CD14-positive monocyte (primary cell): ENCODE measurements at regions not wholly inside any gene's neighbourhood (a gene's known extent, or its start where the extent isn't known, plus 50 kb on each side); places are given as distances from the start of the nearest gene placed in this dataset.
A peak's percentile ranks its signal among the peaks of the same experiment; 100 is the strongest.

Experiments
- DNase-seq, 3 donors: peaks; one replicate each; pipeline ENCODE4 v3.0.0-alpha.2; 2011 to 2022
- H2AFZ ChIP-seq: 2 replicates; pipeline ENCODE4 v1.6.0; 2012; ENCODE audit warnings: mild to moderate bottlenecking, low read depth, low read length, inconsistent platforms; ENCODE audit not compliant: insufficient read depth, poor library complexity, severe bottlenecking
- H3K27ac ChIP-seq, 2 donors: 1 replicate in 1 of 2; 2 replicates in 1 of 2; pipeline ENCODE4 v1.5.1; 2012 to 2013; ENCODE audit warnings: low read length in 2 of 2, control low read depth in 1 of 2, inconsistent platforms in 1 of 2, low read depth in 1 of 2, mild to moderate bottlenecking in 1 of 2
- H3K27me3 ChIP-seq, 2 donors: one replicate each; pipeline versions ENCODE4 v1.6.0 to v1.6.1; 2011 to 2013; ENCODE audit warnings: low read length in 2 of 2; ENCODE audit not compliant: control insufficient read depth in 2 of 2, insufficient read depth in 2 of 2
- H3K36me3 ChIP-seq, 2 donors: replicated peaks in 1 of 2; 1 replicate in 1 of 2; 2 replicates in 1 of 2; pipeline versions ENCODE4 v1.5.1 to v1.6.1; 2012 to 2013; ENCODE audit warnings: low read length in 2 of 2, control low read depth in 1 of 2, inconsistent platforms in 1 of 2, mild to moderate bottlenecking in 1 of 2; ENCODE audit not compliant: insufficient read depth in 2 of 2, control insufficient read depth in 1 of 2
- H3K4me1 ChIP-seq, 2 donors: 1 replicate in 1 of 2; 2 replicates in 1 of 2; pipeline versions ENCODE4 v1.5.1 to v1.6.1; 2012 to 2013; ENCODE audit warnings: low read length in 2 of 2, control low read depth in 1 of 2, inconsistent platforms in 1 of 2, mild to moderate bottlenecking in 1 of 2, moderate library complexity in 1 of 2; ENCODE audit not compliant: insufficient read depth in 2 of 2, control insufficient read depth in 1 of 2
- H3K4me2 ChIP-seq: replicated peaks from 2 replicates; pipeline ENCODE3; 2012; ENCODE audit warnings: low read length, moderate library complexity, mild to moderate bottlenecking; ENCODE audit not compliant: poor library complexity, severe bottlenecking; ENCODE audit errors: extremely low read depth
- H3K4me3 ChIP-seq, 3 experiments: fragments of 200-600 bp in 1 of 3; sonication (generic) in 1 of 3; replicated peaks in 1 of 3; 1 replicate in 2 of 3; 2 replicates in 1 of 3; pipeline ENCODE4 v1.5.1; 2011 to 2013; ENCODE audit warnings: low read length in 3 of 3, mild to moderate bottlenecking in 3 of 3, control low read depth in 2 of 3, low read depth in 2 of 3, inconsistent platforms in 1 of 3, moderate library complexity in 1 of 3
- H3K79me2 ChIP-seq: 2 replicates; pipeline ENCODE4 v1.6.0; 2012; ENCODE audit warnings: mild to moderate bottlenecking, control low read depth, inconsistent platforms, low read length, moderate library complexity; ENCODE audit not compliant: insufficient read depth
- H3K9ac ChIP-seq: 2 replicates; pipeline ENCODE4 v1.6.0; 2017; ENCODE audit warnings: low read length, mild to moderate bottlenecking; ENCODE audit not compliant: insufficient read depth, poor library complexity, severe bottlenecking
- H3K9me3 ChIP-seq, 2 donors: replicated peaks in 1 of 2; 1 replicate in 1 of 2; 2 replicates in 1 of 2; pipeline versions ENCODE4 v1.5.1 to v1.6.1; 2012 to 2013; ENCODE audit warnings: low read length in 2 of 2, control low read depth in 1 of 2; ENCODE audit not compliant: control insufficient read depth in 1 of 2, insufficient read depth in 1 of 2
- H4K20me1 ChIP-seq: 2 replicates; pipeline ENCODE4 v1.6.0; 2012; ENCODE audit warnings: mild to moderate bottlenecking, low read length, control low read depth, moderate library complexity; ENCODE audit not compliant: insufficient read depth
- H3K27ac Mint-ChIP-seq, 7 donors: one replicate each; pipeline ENCODE4 v1.8.0; 2020; ENCODE audit warnings: mild to moderate bottlenecking in 7 of 7, mixed read lengths in 7 of 7, moderate library complexity in 6 of 7, inconsistent platforms in 2 of 7
- H3K27me3 Mint-ChIP-seq, 3 donors: one replicate each; pipeline ENCODE4 v1.8.0; 2021 to 2022; ENCODE audit warnings: low read depth in 3 of 3, mild to moderate bottlenecking in 3 of 3, mixed read lengths in 3 of 3, moderate library complexity in 3 of 3, inconsistent platforms in 1 of 3
- H3K36me3 Mint-ChIP-seq, 2 donors: one replicate each; pipeline ENCODE4 v1.8.0; 2020; ENCODE audit warnings: mixed read lengths in 2 of 2, inconsistent platforms in 1 of 2, mild to moderate bottlenecking in 1 of 2
- H3K4me1 Mint-ChIP-seq: one replicate; pipeline ENCODE4 v1.8.0; 2020; ENCODE audit warnings: mild to moderate bottlenecking, mixed read lengths
- H3K4me3 Mint-ChIP-seq, 2 donors: one replicate each; pipeline ENCODE4 v1.8.0; 2020; ENCODE audit warnings: mild to moderate bottlenecking in 2 of 2, mixed read lengths in 2 of 2, moderate library complexity in 1 of 2
- H3K9me3 Mint-ChIP-seq, 7 donors: one replicate each; pipeline ENCODE4 v1.8.0; 2020 to 2022; ENCODE audit warnings: mixed read lengths in 7 of 7, mild to moderate bottlenecking in 6 of 7, moderate library complexity in 6 of 7, inconsistent platforms in 2 of 7
- CTCF ChIP-seq: fragments of 200-600 bp; IDR thresholded peaks from one replicate; pipeline ENCODE4 v1.8.0; 2022; ENCODE audit warnings: antibody characterized with exemption, mild to moderate bottlenecking
- WGBS: methylation state at CpG from one replicate; pipeline ENCODE4 v1.1.5; 2013; ENCODE audit warnings: missing lambda C conversion rate; ENCODE audit not compliant: insufficient coverage; 5-methylcytosine and 5-hydroxymethylcytosine counted together
- intact Hi-C, 2 donors: fragments of 100-400 bp; cut with micrococcal nuclease; formaldehyde crosslinking; loops; one replicate each; pipeline versions ENCODE4 v1.15.0 to v1.15.1; 2023

- H3K27me3 Mint-ChIP-seq = no peaks in the 10 kb centered on the region
- H3K9me3 Mint-ChIP-seq = peaks cover 0 to 5% (median 0%) of the 10 kb centered on the region in 7 donors
- H3K4me1 ChIP-seq = peaks cover 58 to 62% of the 10 kb centered on the region in 2 donors
- no peak overlapping the region for H2AFZ ChIP-seq
- H3K4me3 Mint-ChIP-seq = no peak overlapping the region
- H3K27ac Mint-ChIP-seq = no peak overlapping the region
- no peak overlapping the region for H3K27ac ChIP-seq
- no peaks in the 10 kb centered on the region for H3K27me3 ChIP-seq
- H3K36me3 ChIP-seq = no peaks in the 10 kb centered on the region
- DNase-seq = no peak
- H3K36me3 Mint-ChIP-seq = peaks cover 0 to 6% of the 10 kb centered on the region in 2 donors
- H3K9ac ChIP-seq = no peak overlapping the region
- no peak overlapping the region for H3K4me3 ChIP-seq
- H4K20me1 ChIP-seq = no peaks in the 10 kb centered on the region
- intact Hi-C loops = no loop called here
- H3K4me1 Mint-ChIP-seq = peaks cover 60% of the 10 kb centered on the region
- 100% methylated on average over 2 of the region's 4 CpGs for WGBS
- TF ChIP-seq CTCF = no peak
- H3K9me3 ChIP-seq = no peaks in the 10 kb centered on the region
- H3K4me2 ChIP-seq = no peak overlapping the region
- no peaks in the 10 kb centered on the region for H3K79me2 ChIP-seq
Observed at GRCh38 chr10:10661176-10661575, 356.5 kb upstream of the CELF2 start.

DNA sequence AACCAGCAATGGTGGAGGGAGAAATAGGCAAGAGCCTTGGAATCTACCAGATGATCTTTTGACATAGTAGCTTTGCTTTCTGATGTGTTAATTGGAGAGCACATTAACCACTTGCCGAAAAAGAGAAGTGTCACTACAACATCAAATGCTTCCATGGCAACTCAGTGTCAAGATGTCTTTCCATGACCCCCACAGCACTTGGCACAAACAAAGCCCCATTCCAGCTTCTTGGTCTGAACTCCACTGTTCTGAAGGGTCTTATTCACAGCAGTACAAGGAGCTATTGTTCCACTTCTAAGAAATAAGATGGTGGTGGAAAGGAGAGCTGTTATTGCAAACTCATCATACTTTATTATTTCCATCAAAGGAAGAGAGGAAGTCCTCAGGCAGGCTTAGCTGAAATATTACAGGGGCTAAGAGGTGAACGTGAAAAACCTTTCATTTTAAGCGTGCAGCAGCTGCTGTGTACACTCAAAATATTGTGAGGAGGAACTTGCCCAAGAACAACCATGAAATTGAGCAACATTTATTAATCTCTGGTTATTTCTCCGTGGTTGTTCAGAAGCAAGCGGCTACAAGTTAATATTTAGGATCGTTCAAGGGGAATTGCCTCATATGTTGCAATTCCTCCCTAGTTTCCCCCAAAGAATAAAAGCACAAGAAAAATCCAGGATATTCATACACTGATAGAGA is 354.8 kb upstream of the CELF2 start:
- Histone ChIP-seq H3K4me3 (peak overlapping the region; percentile 8 to 65 (median 40)), H3K27ac (peak overlapping the region; percentile 48 to 93), H2AFZ (peak overlapping the region; percentile 43), H4K20me1 (no peaks in the 10 kb centered on the region), H3K4me1 (peaks cover 48 to 51% of the 10 kb centered on the region in 2 donors), H3K27me3 (no peaks in the 10 kb centered on the region), H3K36me3 (no peaks in the 10 kb centered on the region), H3K9ac (peak overlapping the region; percentile 46), H3K9me3 (no peaks in the 10 kb centered on the region), H3K79me2 (no peaks in the 10 kb centered on the region), H3K4me2 (peak overlapping the region; percentile 63)
- Mint-ChIP-seq H3K4me3 (peak overlapping the region; percentile 59 to 79), H3K27me3 (no peaks in the 10 kb centered on the region), H3K4me1 (peaks cover 48% of the 10 kb centered on the region), H3K27ac (peak overlapping the region; percentile 87 to 99 (median 97)), H3K9me3 (peaks cover 0 to 5% (median 0%) of the 10 kb centered on the region in 7 donors), H3K36me3 (peaks cover 0 to 6% of the 10 kb centered on the region in 2 donors)
- intact Hi-C loops = no loop called here
- peak; percentile 47 to 59 (median 57) for DNase-seq
- TF ChIP-seq CTCF = no peak
- WGBS = 0% methylated on average over 3 of the region's 6 CpGs
